Activated CD4-positive, alpha-beta T cell treated with anti-CD3 and anti-CD28 coated beads, Interleukin-2, amount 50 U/mL, for 48 hours (primary cell): ENCODE measurements at regions not wholly inside any gene's neighbourhood (a gene's known extent, or its start where the extent isn't known, plus 50 kb on each side); places are given as distances from the start of the nearest gene placed in this dataset.

ENCODE experiments used
- DNase-seq, 2 experiments: peaks; one replicate each; pipeline ENCODE4 v3.0.0-alpha.2; 2020

DNA sequence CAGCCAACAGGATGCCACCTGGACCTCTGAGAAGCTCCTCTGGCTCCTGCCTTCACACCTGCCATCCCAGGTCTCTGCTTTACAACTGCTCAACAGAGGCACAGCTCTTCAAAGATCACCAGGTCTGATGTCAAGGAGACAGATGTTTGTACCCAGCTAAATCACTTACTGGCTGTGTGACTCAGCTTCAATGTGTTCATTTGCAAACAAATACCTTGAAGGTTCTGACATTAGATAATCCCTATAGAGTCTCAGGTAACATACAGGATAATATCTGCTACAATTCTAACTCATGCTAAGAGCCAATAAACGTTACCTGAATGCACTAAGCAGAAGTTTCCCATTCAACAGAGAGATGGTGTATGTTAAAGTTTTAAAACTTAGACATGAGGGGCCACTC lies 163.4 kb upstream of the IGF1R start:
- DNase-seq, result no peak

DNA sequence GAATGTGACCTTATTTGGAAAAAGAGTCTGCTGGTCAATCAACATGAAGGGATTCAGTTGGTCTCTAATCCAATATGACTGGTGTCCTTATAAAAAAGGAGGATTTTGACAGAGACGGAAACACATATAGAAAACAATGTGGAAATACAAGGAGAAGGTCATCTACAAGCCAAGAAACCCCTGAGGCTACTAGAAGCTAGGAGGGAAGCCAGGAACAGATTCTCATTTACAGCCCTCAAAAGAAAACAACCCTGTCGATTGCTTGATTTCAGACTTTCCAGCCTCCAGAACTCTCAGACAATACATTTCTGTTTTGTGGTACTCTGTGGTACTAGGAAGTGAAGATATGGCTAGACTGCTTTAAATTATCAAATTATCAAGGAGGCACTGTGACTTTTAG lies 162.9 kb upstream of the IGF1R start:
- no peak for DNase-seq

GRCh38 chr15:98493966-98494511 lies 154.3 kb upstream of the IGF1R start:
- DNase-seq, result no peak

GRCh38 chr15:98501192-98501591 lies 147.1 kb upstream of the IGF1R start:
- no peak for DNase-seq

GRCh38 chr15:98501632-98502031 lies 146.7 kb upstream of the IGF1R start:
- DNase-seq, result no peak

DNA sequence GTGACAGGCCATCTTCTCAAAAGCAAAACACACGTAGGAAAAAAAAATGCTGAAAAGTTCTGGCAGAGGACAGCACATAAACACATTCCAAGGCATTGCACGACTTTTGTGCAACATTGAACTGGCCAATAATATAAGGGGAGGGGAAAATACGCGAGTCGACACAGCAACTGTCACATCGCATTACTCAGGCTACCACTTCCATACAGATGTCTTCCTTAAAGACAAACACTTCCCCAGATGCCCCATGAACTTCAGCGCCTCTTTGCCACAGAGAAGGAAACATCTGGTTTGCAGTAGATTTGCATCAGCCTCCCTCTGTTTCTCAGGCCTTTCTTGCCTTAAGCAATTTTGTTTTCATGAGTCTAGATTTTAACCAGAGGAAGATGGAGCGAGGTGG lies 144.4 kb upstream of the IGF1R start:
- DNase-seq, result no peak

DNA sequence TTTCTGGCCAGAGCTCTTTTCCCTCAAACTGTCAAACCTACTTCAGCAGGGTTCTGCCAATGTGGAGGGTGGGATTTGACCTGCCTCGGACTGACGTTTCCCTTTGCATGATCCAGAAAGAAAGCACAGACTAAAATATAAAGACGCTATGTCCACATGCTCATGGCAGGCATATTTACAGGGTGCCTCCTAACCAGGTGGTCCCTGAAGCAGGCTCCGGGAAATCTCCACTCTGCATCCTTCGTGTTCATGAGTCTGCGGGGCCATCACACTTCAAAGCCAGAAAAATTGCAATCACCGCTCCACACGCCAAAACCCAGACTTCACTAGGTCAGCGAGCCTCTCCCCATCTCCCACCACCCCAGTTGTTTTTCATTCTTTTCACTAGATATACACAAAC lies 143.3 kb upstream of the IGF1R start:
- no peak for DNase-seq

- no peak for DNase-seq
Measured at GRCh38 chr15:98505611-98506031, 142.7 kb upstream of the IGF1R start.

- DNase-seq, result no peak
Measured at GRCh38 chr15:98506172-98506571, 142.2 kb upstream of the IGF1R start.

DNA sequence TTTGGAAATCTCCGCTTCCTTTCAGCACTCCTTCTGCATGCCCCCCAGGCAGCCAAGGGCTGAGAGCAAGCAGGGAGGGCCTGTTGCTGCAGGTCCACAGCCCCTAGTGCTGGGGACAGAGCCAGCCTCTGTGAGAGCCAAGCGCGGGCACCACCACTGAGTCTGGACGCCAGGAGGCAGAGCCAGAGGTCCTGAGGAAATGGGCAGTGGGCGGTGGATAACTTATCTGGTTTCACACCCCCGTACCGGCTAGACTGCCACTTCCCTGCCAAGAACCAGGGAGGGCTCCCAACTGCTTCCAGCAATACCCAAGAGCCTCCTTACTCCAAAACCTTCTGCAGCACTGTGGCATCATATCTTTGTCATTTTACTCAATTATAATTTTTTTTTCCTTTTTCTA lies 141.6 kb upstream of the IGF1R start:
- no peak for DNase-seq

- DNase-seq, result no peak
Measured at GRCh38 chr15:98513428-98513986, 134.8 kb upstream of the IGF1R start.

- no peak for DNase-seq
Measured at GRCh38 chr15:98514034-98514622, 134.2 kb upstream of the IGF1R start.

- peak; percentile 26 to 43 for DNase-seq
Measured at GRCh38 chr15:98518823-98519561, 129.3 kb upstream of the IGF1R start.

GRCh38 chr15:98519767-98520550 lies 128.4 kb upstream of the IGF1R start:
- DNase-seq, result no peak

- DNase-seq, result no peak
Measured at GRCh38 chr15:98522127-98522526, 126.2 kb upstream of the IGF1R start.

DNA sequence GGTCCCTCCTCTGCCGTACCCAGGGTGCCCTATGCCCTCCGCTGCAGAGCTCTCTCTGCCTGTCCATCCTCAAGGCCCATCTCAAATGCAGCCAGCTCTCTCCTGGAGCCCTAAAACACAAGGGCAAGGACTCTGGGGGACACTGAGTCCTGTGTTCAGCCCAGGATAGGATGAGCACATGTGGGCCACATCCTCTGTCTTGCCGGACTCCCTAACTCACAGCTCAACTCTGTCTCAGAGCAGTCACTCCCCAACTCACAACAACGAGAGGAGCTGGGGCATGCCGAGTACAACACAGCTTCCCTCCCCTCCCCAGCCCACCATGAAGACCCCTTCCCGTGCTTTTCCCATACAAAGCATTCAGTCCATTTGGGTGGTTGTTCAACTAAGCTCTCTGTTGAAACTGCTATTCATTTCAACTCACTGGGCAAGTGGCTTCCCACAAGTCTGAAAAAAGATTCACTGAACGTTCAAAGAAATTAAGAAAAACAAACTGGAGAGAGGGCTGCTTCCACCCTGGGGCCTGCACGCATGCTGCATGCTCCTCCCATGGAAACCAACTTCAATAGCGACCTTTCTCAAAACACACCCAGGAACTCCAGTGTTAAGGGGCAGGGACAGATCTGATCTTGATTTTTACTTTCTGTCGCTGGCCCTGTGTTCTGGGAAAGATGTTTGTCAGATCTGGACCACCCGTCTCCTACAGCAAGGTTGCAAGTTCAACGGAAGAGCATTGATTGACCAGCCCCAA lies 124.3 kb upstream of the IGF1R start:
- DNase-seq, result no peak

- DNase-seq, result no peak
Measured at GRCh38 chr15:98524838-98525660, 123.3 kb upstream of the IGF1R start.

DNA sequence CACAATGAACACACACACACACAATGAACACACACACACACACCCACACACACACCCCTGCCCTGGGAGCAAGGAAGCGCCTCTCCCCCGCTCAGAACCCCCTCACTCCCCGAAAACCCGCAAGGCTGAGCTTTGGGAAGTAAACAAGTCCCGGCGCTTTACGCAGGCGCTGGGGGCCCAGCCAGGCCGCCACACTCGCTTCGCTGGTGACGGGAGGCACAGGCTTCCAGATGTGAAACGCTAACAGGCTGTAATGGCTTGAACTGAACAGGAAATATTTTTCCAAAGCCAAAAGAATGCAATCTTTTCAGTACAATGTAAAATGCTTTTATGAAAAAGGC lies 122.7 kb upstream of the IGF1R start:
- DNase-seq, result no peak

- DNase-seq, result no peak
Measured at GRCh38 chr15:98526094-98526493, 122.2 kb upstream of the IGF1R start.

GRCh38 chr15:98528046-98528725 lies 120.2 kb upstream of the IGF1R start:
- no peak for DNase-seq
